GM12878 (cell line): ENCODE measurements at regions not wholly inside any gene's neighbourhood (a gene's known extent, or its start where the extent isn't known, plus 50 kb on each side); places are given as distances from the start of the nearest gene placed in this dataset.
"Not testable (repeated sequence)": the region's sequence is repeated elsewhere in the genome, so short reads cannot be mapped to it uniquely, and the experiment has no call there.

Source experiments
- ATAC-seq: fragments of 200-7000 bp; cut with Tn5 transposase; 3 replicates; pipeline ENCODE4 v1.9.1; 2020; ENCODE audit warnings: mild to moderate bottlenecking, moderate library complexity
- BruUV-seq: library from RNA; stranded (reverse); fragments of 400-500 nt; replicated peaks from 2 replicates; lab custom pipeline; 2021; lab: Mats Ljungman, UMichigan
- CTCF ChIA-PET: fragments of 300-600 bp; sonication (Branson Sonifier 250); formaldehyde crosslinking; extraction: SDS; loops from one replicate; lab custom pipeline; 2021; ENCODE audit warnings: inconsistent platforms; lab: Yijun Ruan, JAX
- POLR2A ChIA-PET: fragments of 350-600 bp; formaldehyde crosslinking; extraction: SDS; loops from one replicate; lab custom pipeline; 2021; ENCODE audit warnings: inconsistent platforms; lab: Charles Lee
- RAD21 ChIA-PET: fragments of 300-600 bp; sonication (Branson Sonifier 250); formaldehyde crosslinking; loops from one replicate; lab custom pipeline; 2023; ENCODE audit warnings: antibody characterized with exemption; ENCODE audit not compliant: unreplicated experiment; lab: Charles Lee
- SMC1A ChIA-PET: fragments of 300-600 bp; sonication (Branson Sonifier 250); formaldehyde crosslinking; loops from one replicate; lab custom pipeline; 2023; ENCODE audit not compliant: unreplicated experiment, uncharacterized antibody; lab: Charles Lee
- DNase-seq: peaks from one replicate; pipeline ENCODE4 v3.0.0-alpha.2; 2011; ENCODE audit warnings: low read depth, low spot score
- FAIRE-seq: peaks from 3 replicates; lab custom pipeline; 2011; peaks lifted over from hg19 to GRCh38; lab: Jason Lieb, UNC
- H2AFZ ChIP-seq: 2 replicates; pipeline ENCODE4 v1.6.0; 2011; ENCODE audit warnings: low read depth, low read length, control low read depth; ENCODE audit not compliant: control insufficient read depth
- H3K27ac ChIP-seq: 2 replicates; pipeline ENCODE4 v1.5.1; 2011; ENCODE audit warnings: control low read depth; ENCODE audit not compliant: control insufficient read depth, insufficient read depth
- H3K27me3 ChIP-seq, 2 experiments: replicated peaks in 1 of 2; 2 replicates each; pipeline versions ENCODE4 v1.6.0 to v1.6.1; 2011; ENCODE audit warnings: low read length in 1 of 2; ENCODE audit not compliant: control insufficient read depth in 2 of 2, insufficient read depth in 2 of 2
- H3K36me3 ChIP-seq, 2 experiments: 2 replicates each; pipeline ENCODE4 v1.5.1; 2011; ENCODE audit warnings: low read length in 1 of 2; ENCODE audit not compliant: control insufficient read depth in 2 of 2, insufficient read depth in 2 of 2
- H3K4me1 ChIP-seq: 2 replicates; pipeline ENCODE4 v1.6.1; 2011; ENCODE audit warnings: mild to moderate bottlenecking, low read length, moderate library complexity, mixed read lengths; ENCODE audit not compliant: control insufficient read depth, insufficient read depth
- H3K4me2 ChIP-seq: 2 replicates; pipeline ENCODE4 v1.6.0; 2011; ENCODE audit warnings: control low read depth; ENCODE audit not compliant: control insufficient read depth, insufficient read depth
- H3K4me3 ChIP-seq: fragments of 200-600 bp; sonication (generic); 2 replicates; pipeline ENCODE4 v1.5.1; 2016
- H3K79me2 ChIP-seq: 2 replicates; pipeline ENCODE4 v1.6.0; 2011; ENCODE audit warnings: low read length; ENCODE audit not compliant: control insufficient read depth, insufficient read depth
- H3K9ac ChIP-seq: 2 replicates; pipeline ENCODE4 v1.8.0; 2011; ENCODE audit warnings: low read length, control low read depth, mixed read lengths; ENCODE audit not compliant: control insufficient read depth, insufficient read depth
- H3K9me3 ChIP-seq: replicated peaks from 3 replicates; pipeline ENCODE4 v1.5.1; 2011; ENCODE audit warnings: mild to moderate bottlenecking, low read length; ENCODE audit not compliant: control insufficient read depth, insufficient read depth
- H4K20me1 ChIP-seq: 2 replicates; pipeline ENCODE4 v1.6.0; 2011; ENCODE audit not compliant: control insufficient read depth, insufficient read depth
- FOXK2 ChIP-seq: fragments of 450-650 bp; IDR thresholded peaks from 2 replicates; pipeline ENCODE4 v1.6.1; 2017; ENCODE audit warnings: mild to moderate bottlenecking, moderate library complexity
- IKZF2 ChIP-seq, 2 experiments: fragments of 450-650 bp; IDR thresholded peaks; 2 replicates each; pipeline ENCODE4 v1.6.1; 2017; ENCODE audit warnings: mild to moderate bottlenecking in 2 of 2, moderate library complexity in 2 of 2
- MAX ChIP-seq: IDR thresholded peaks from 2 replicates; pipeline ENCODE4 v1.6.1; 2012; ENCODE audit warnings: low read depth, low read length, improper control_type of control experiment
- NBN ChIP-seq: fragments of 450-650 bp; IDR thresholded peaks from 2 replicates; pipeline ENCODE4 v1.6.1; 2016
- NFYA ChIP-seq: IDR thresholded peaks from 2 replicates; pipeline ENCODE4 v1.6.1; 2011; ENCODE audit warnings: low read depth, mild to moderate bottlenecking, low read length, improper control_type of control experiment, borderline replicate concordance
- NR2C1 ChIP-seq: fragments of 450-650 bp; IDR thresholded peaks from 2 replicates; pipeline ENCODE4 v1.6.1; 2017; ENCODE audit warnings: antibody characterized with exemption, mild to moderate bottlenecking, moderate library complexity
- SUPT20H ChIP-seq: IDR thresholded peaks from 2 replicates; pipeline ENCODE4 v1.6.1; 2011; ENCODE audit warnings: low read depth, mild to moderate bottlenecking, low read length, moderate library complexity, borderline replicate concordance; ENCODE audit not compliant: control insufficient read depth
- ZNF24 ChIP-seq: fragments of 450-650 bp; IDR thresholded peaks from 2 replicates; pipeline ENCODE4 v1.6.1; 2017; ENCODE audit warnings: antibody characterized with exemption, mild to moderate bottlenecking
- WGBS: methylation state at CpG from one replicate; pipeline ENCODE4 v1.1.6; 2016; ENCODE audit warnings: low lambda C conversion rate; ENCODE audit not compliant: insufficient replicate concordance, insufficient coverage; ENCODE audit errors: missing lambda C conversion rate; 5-methylcytosine and 5-hydroxymethylcytosine counted together
- in situ Hi-C: fragments of 300-500 bp; cut with MboI; formaldehyde crosslinking; loops from 9 replicates; pipeline ENCODE4 v1.14.3; 2018; ENCODE audit warnings: mixed read lengths
- intact Hi-C: fragments of 100-400 bp; cut with micrococcal nuclease; formaldehyde crosslinking; loops from one replicate; pipeline ENCODE4 v1.14.2; 2022; ENCODE audit not compliant: unreplicated experiment

- FAIRE-seq (no peak), ATAC-seq (no peak), DNase-seq (no peak)
- H3K9ac ChIP-seq: no peak overlapping the region
- SMC1A ChIA-PET: no interaction called here
- in situ Hi-C loops (no loop called here), intact Hi-C loops (no loop called here)
- no peaks in the 10 kb centered on the region for H4K20me1 ChIP-seq
- WGBS: 44% methylated on average over 2 of the region's 2 CpGs
- H3K27ac ChIP-seq: no peak overlapping the region
- BruUV-seq: no TSS peak
- no peak overlapping the region for H3K4me2 ChIP-seq
- no peaks in the 10 kb centered on the region for H3K36me3 ChIP-seq
- TF ChIP-seq NR2C1 (no peak), NBN (no peak), NFYA (no peak), IKZF2 (IDR thresholded peaks at IDR 0.05) (no peak), MAX (no peak), ZNF24 (no peak), FOXK2 (no peak), SUPT20H (no peak)
- POLR2A ChIA-PET: no interaction called here
- H2AFZ ChIP-seq: no peak overlapping the region
- no peaks in the 10 kb centered on the region for H3K27me3 ChIP-seq
- CTCF ChIA-PET: no interaction called here
- no peak overlapping the region for H3K4me3 ChIP-seq
- no peaks in the 10 kb centered on the region for H3K79me2 ChIP-seq
- H3K4me1 ChIP-seq: no peaks in the 10 kb centered on the region
- H3K9me3 ChIP-seq: no peaks in the 10 kb centered on the region
- RAD21 ChIA-PET: no interaction called here
Observed at GRCh38 chrX:87968118-87968517, 450.5 kb downstream of the KLHL4 start.

DNA sequence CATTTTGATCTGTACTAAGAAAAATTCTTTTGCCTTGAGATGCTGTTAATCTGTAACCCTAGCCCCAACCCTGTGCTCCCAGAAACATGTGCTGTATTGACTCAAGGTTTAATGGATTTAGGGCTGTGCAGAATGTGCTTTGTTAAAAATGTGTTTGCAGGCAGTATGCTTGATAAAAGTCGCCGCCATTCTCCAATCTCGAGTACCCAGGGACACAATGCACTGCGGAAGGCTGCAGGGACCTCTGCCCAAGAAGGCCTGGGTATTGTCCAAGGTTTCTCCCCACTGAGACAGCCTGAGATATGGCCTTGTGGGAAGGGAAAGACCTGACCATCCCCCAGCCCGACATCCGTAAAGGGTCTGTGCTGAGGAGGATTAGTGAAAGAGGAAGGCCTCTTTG, 454.5 kb downstream of the KLHL4 start:
- H3K9me3 ChIP-seq, intact Hi-C loops, ATAC-seq, RAD21 ChIA-PET, H3K36me3 ChIP-seq, POLR2A ChIA-PET, SMC1A ChIA-PET, H2AFZ ChIP-seq, DNase-seq, CTCF ChIA-PET, H3K27me3 ChIP-seq, FAIRE-seq, H3K27ac ChIP-seq, H3K4me2 ChIP-seq, in situ Hi-C loops, H3K4me3 ChIP-seq, H4K20me1 ChIP-seq, H3K9ac ChIP-seq, H3K79me2 ChIP-seq, BruUV-seq, H3K4me1 ChIP-seq: not testable (repeated sequence)
- WGBS: 66% methylated on average over 6 of the region's 6 CpGs
